Medulla oblongata (tissue), 1 donor: ENCODE measurements at regions not wholly inside any gene's neighbourhood (a gene's known extent, or its start where the extent isn't known, plus 50 kb on each side); places are given as distances from the start of the nearest gene placed in this dataset.
"Not testable (repeated sequence)": the region's sequence is repeated elsewhere in the genome, so short reads cannot be mapped to it uniquely, and the experiment has no call there.

Experiments used
- DNase-seq: peaks from one replicate; pipeline ENCODE4 v3.0.0-alpha.2; 2015; ENCODE audit errors: extremely low spot score

DNA sequence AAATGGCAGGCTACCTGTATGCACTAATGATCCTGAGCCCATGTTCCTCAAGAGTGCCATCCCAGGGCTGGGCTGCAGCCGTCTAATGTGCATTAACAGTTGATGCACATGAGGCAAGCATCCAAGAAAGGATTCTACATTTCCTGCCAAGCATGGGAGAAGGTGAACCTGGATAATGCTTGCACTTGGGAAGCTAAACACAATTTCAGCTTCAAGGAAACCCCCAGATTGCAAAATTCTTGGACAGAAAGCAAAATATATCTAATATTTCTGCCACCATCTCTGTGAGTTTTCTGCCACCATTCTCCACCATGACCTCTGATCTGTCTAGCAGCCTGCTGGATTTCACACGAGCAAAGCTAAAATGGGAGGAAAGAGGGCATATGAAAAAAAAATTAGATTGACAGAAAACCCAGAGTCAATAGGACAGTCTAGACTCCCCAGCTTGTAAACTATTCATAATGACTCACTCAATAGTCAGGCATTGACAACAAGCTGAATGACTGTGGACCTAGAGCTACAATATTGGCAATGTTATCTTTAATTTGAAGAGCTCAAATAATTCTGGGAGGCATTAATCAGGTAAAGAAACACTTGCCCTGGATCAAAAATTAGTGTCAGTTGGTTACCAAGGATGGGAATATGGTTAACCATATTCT, 91.9 kb upstream of the BCL2L14 start:
- no peak for DNase-seq

DNA sequence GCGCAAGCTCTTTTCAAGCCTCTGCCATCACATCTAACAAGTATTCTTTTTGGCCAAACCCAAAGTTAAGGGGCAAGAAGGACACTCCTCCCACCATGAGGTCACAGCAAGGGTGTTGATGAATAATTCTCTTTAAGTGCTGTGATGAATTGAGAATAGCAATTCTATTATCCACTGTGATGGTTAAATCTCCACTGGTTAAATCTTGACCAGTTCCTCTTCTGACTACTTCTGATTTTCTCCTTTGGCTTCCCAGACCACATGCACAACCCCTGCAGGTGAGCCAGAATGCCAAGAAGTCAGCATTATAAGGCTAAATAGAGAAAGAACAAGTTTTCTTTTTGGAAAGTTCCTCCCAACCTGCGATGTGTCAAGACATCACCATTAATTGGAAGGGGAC, 90.6 kb upstream of the BCL2L14 start:
- no peak for DNase-seq

DNA sequence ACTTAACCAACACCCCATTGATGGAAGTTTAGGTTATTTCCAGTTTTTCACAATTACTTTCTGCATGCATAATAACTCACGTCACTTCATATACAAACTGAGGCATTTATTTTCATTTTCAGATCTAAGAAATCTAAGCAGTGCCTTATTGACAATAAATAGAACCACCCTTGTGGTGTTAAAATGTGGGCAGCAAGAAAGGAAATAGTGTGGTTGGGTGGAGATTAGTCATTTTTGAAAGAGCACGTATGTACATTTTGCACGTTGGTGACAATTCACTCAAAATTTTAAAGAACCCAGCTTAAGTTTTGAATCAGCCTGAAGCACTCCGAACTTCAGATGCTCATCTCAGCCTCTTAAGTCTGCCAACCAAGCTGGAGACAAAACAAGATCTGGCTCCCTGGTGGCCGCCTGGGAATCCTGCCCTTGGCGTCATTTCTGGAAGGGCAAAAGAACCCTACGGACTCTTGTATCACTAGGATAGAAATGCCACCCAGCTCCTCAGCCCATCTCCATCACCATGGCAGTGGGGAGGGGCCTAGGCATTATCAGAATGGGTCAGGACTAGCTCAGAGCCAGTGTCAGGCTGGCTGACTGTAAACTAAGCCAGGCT, 89.5 kb upstream of the BCL2L14 start:
- DNase-seq: peak; percentile 14

DNA sequence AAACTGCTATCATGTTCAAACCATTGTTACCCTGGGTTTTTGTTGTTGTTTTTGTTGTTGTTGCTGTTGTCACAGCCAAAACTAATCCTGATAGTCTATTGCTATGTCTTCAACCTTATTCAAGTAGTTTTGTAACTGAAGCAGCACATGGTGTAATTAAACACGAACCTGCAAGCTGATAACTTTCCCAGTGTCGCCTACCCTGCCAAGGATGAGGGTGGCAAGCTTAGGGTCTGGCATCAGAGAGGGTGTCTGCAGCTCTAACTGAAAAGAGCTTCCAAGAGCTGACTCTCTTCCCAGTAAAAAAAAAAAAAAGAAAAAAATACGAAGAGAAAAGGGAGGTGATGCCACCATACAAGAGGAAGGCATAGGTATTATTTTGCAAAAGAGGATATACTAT, 86.3 kb upstream of the BCL2L14 start:
- DNase-seq: no peak

DNA sequence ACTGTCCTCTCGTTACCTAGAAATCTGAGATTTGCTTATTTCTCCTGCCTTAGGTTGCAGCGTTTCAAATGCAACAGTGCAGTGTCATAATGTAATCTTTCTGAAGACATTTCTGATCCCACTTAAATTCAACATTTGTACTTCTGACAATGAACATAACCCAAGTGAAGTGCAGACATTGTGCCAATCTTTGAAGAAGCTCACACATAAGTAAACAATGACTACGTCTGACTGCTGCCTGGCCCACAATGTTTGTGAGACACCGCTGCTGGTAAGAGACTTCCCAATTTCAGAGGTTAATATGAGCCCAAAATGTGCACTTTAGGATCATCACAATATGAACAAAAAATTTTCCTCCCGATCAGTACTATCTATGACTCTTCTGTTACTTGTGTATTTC, 84.6 kb upstream of the BCL2L14 start:
- no peak for DNase-seq

DNA sequence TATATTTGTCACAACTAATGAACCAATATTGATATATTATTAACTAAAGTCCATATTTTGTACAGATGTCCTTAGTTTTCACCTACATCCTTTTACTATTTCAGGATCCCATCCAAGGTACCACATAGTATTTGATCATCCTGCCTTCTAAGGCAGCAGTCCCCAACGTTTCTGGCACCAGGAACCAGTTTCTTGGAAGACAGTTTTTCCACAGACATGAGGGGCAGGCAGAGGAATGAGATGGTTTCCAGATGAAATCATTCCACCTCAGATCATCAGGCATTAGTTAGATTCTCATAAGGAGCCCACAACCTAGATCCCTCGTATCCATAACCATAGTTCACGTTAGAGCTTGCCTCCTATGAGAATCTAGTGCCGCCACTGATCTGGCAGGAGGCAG, 82.8 kb upstream of the BCL2L14 start:
- DNase-seq: no peak

DNA sequence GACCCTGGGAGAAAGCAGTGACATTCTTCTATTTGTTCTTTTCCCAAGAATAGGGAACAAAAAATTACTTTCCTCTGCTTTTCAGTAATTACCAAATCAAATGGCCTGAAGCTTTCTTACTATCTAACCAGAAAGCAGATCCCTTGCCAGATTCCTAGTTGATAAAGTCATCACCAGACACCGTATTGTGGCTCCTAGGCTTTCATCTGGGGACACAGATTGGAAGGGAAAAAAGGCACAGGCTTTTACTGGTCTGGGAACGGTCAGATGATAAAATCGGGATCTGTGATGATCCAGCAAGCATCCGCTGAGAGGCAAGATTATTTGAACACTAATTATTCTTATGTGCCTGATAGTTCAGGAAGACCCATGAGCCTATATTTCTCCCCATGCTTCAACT, 79.1 kb upstream of the BCL2L14 start:
- no peak for DNase-seq

DNA sequence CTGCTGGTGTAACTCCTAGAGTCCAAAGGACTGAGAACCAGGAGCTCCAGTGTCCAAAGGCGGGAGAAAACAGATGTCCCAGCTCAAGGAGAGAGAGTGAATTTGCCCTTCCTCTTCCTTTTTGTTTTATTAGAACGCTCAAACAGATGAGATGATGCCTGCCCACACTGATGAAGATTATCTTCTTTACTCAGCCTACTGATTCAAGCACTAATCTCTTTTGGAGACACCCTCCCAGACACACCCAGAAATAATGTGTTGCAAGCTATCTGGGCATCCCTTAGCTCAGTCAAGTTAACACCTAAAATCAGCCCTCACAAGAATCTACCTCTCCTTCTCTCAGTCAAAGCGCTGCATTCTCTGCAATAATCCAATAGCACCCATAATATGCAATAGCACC, 78.2 kb upstream of the BCL2L14 start:
- no peak for DNase-seq

DNA sequence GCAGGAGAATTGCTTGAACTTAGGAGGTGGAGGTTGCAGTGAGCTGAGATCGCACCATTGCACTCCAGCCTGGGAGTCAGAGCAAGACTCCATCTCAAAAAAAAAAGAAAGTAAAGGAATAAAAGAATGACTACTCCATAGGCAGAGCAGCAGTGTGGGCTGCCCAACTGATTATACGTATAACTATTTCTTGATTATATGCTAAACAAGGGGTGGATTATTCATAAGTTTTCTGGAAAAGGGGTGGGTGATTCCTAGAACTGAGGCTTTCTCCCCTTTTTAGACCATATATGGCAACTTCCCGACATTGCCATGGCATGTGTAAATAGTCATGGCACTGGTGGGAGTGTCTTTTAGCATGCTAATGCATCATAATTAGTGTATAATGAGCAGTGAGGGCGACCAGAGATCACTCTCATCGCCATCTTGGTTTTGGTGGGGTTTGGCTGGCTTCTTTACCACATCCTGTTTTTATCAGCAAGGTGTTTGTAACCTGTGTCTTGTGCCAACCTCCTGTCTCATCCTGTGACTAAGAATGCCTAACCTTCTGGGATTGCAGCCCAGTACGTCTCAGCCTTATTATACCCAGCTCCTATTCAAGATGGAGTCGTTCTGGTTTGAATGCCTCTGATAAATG, 72.3 kb upstream of the BCL2L14 start:
- DNase-seq: not testable (repeated sequence)

DNA sequence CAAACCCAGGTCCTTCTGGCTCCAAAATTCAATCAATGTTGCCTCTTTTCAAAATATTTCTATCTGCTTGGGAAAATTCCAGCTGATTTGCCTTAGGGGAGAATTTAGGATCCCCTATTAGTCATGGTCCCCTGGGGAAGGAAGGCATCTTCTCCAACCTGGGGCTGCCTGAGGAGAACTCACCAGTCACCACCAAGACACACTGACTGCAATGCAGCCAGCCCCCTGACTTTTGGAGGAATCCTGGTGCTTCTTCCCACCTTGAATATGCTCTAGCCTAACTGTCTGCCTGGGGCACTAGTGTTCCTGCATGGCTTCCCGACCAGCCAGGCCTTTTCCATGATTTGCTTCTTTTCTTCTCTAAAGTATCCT, 71.8 kb upstream of the BCL2L14 start:
- no peak for DNase-seq

DNA sequence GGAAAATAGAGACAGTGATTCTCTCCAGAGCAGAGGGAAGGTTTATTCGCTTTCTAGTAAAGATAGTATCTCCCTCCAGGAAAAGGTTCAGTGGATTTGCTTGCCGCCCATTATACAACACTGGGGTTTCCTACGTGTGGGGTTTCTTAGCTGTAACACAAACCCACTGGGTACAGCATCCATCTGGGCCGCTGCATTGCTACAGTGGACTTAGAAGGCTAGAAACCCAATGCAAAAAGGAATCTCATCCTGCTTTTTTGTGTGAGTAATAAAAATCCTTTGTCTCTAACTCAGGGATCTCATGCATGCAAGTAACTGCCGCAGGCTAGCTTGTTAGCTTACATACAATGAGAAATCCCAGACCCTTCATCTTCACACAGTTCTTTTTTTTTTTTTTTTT, 67.1 kb upstream of the BCL2L14 start:
- no peak for DNase-seq

DNA sequence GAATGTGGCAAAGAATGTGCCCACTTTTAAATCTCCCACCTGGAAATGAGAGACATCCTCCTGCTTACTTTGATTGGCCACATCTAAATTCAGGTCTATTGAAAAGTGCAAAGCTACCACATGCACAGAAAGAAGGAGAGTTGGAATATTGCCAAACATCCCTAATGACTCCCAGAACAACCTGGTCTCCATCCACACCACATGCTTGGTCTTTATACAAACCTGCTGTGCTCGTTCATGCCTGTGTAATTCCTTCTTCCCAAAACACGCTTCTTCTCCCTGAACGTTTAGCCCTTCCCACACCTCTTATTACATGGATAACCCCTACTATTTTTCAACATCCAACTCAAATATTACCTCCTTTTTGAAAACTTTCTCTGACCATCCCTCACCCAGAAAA, 66.2 kb upstream of the BCL2L14 start:
- no peak for DNase-seq

DNA sequence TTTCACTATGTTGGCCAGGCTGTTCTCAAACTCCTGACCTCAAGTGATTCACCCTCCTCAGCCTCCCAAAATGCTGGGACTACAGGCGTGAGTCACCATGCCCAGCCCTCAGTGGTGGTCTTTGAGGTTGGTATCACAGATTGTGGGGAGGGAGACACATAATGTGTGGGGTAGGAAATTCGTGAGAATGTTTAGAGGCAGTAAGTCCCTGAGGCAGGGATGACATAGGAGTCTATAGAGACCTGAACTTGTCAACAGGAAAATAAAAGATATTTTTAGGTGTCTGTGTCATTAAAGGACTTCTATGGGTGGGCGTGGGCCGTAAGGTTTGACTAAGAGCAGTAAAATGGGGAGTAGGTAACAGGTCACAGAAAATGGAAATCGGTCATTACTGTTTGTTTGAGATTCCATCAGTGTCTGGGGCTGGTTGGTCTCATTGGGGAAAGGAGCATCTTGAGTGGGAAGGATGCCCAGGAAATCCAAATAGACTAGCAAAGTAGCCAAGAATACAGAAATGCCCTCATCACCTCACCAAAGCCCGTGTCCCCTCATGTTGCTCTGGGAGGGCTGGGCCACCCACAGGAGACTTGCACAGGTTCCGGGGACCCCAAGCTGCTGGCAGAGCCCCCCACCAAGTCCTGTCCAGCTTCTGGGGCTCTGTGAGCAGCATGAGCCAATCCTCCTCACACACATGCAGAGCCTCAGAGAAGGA, 63.6 kb upstream of the BCL2L14 start:
- DNase-seq: no peak

DNA sequence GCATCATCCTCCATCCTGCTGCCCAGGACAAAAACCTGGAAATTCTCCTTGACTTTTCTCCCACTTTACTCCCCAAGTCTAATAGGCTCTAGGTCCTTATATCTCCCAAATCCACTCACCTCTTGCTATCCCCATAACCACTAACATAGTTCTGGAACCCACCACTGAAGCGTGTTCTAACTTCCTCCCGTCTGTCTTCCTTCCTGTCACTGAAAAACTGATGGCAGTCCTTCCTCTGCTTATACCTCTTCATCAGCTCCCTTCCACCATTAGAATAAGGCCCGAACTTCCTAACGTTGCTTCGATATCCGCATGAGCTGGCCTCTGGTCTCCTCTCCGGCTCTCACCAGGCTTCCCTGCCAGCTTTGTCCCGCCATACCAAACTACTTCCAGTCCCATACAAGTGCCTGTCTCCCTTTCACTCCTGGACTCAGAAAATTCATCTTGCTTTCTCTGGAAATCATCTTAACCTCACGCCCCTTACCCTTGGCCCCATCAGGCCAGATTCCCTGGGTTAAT, 63.0 kb upstream of the BCL2L14 start:
- no peak for DNase-seq

DNA sequence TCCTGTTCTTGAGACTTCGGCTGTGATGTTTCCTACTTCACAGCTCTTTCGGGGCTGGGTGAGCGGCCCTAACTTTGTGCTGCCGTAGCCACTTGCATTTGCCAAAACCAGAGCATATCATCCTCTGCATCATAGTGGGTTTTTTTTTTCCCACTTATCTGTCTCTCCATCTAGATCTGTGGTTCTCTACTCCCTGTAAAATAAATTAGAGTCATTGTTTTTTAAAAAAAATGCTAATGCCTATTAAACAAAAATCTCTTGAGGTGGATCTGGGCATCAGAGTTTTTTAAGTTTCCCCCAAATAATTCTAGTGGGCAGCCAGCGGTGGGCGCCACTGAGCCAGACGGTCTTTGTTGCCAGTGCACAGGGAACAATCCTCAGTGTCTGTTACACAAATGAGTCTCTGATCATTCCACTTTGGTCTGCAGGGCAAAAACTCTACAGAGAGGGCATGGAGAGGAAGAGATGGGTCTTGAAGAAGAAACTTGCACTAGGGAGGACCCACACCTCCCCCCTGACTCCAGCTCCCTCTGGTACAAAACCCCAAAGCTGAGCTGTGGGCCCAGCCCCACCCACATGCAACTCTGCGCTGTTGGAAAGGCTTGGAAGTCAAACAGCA, 62.4 kb upstream of the BCL2L14 start:
- no peak for DNase-seq

DNA sequence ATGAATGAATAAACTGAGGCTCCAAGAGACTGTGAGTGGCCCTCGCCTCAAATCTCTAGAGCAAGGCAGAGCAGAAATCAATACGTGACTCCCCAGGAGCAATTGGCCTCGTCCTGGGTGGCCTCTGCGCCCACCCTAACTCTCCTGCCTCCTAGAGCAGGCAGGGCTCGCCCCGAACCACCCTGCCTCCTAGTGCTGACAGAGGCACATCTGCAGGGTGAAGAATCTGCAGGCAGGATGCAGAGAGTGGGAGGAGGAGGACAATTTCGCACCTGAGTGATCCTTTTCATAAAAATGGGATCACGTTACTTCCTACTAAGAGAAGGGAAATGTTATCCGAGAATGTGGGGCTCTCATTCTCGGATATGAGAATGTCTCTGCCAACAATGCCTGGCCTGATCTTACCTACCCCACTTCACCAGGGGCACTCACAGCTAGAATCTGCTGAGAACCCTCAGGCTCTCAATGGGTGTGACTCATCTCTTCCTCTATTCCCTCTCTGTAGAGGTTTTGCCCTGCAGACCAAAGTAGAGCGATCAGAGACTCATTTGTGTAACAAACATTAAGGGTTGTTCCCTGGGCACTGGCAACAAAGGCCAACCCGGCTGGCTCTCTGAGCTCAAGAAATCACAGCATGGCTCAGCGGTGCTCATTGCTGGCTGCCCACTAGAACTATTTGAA, 61.7 kb upstream of the BCL2L14 start:
- DNase-seq: no peak

DNA sequence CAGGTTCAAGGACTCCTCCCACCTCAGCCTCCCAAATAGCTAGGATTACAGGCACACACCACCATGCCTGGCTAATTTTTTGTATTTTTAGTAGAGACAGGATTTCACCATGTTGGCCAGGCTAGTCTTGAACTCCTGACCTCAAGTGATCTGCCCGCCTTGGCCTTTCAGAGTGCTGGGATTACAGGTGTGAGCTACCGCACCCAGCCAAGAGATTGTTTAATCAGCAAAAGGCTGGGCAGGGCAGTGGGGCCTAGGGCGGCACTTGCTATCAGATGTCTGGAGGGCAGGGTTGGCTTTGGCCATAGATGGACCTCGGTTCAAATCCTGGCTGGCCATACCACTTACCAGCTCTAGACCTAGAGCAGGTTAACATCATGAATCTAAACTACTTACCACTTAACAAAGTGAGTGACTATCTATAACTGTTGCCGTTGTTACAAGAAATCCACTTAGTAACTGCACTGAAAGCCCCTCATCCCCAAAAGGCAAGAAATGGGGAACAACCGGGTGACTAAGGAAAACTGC, 60.9 kb upstream of the BCL2L14 start:
- not testable (repeated sequence) for DNase-seq

DNA sequence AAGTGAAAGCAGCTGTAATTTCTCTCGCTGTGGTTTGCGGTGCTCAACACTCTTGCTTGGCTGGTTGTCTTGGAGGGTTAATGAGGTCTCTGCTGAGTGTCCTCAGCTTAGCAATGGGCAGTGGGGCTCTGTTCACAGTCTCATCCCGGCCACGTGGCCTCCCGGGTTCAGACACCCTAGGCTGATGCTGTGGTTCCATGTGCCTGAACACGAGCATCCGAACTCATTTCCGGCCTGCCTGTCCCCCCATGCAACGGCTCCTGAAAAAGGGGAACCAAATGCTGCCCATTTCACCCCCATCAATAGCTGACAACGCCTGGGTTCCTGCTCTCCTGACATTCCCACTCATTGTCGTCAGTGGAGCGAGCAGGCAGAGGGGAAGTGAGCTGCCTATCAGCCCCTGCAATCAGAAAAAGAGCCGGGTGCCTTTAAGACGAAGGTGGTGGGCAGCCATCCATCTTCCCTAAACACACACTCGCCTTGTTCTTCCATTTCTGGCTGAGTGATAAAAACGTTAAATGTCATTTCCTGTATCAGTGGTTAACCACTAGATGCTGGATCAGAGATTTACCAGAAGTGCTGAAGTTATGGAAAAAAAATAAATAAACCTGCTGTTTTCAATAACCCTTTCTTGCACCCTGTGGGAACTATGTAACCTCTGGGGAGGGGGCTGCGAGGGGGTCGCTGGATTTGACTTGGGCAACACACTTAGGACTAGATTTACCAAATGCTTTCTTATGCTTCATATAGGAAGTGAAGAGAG, 60.3 kb upstream of the BCL2L14 start:
- DNase-seq: peak; percentile 82

DNA sequence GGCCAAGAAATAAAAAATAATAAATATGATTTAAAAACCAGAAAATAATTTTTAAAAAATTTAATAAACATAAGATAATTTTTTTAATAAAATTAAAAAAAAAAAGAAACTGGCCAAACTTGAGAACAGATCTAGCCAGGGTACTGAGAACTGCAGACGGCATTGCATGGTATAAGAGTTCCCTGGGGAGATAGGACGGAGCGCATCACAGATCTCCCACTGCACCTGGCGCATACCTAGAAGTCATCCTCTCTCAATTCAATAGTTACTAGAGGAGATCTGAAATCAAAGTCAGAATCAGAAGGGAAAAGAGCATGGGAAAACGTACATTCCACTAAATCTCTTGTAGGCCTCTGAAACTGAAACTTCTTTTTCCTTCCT, 58.9 kb upstream of the BCL2L14 start:
- DNase-seq: no peak

DNA sequence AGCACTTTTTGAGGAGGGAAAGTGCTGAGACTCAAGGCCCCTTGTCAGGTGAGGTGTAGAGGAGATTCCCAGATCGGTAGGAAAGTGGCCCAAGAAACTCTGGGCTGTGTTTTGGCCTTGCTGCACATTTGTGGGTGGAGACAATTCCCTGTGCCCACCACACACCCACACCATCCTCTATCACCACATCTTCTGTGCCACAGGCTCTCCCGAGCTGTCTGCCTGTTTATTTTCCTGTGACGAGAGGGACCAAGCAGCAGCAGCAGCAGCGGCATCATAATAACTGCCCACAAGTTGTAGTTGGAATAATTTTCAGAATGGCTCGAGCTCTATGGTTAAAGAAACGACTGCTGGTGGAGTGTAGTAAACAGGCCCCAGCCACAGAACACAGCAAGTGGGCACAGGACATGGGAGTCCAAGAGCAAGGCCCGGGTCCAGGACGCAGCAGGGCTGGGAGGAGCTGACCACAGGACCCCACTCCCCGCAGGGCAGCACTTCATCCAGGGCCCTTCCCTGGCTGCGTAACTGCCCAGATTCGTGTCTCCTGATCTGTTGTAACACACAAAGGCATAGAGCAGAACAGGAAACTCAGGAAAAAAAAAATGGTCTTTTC, 55.6 kb upstream of the BCL2L14 start:
- DNase-seq: no peak
